ENCODE measurements at regions not wholly inside any gene's neighbourhood (a gene's known extent, or its start where the extent isn't known, plus 50 kb on each side); places are given as distances from the start of the nearest gene placed in this dataset.

DNA sequence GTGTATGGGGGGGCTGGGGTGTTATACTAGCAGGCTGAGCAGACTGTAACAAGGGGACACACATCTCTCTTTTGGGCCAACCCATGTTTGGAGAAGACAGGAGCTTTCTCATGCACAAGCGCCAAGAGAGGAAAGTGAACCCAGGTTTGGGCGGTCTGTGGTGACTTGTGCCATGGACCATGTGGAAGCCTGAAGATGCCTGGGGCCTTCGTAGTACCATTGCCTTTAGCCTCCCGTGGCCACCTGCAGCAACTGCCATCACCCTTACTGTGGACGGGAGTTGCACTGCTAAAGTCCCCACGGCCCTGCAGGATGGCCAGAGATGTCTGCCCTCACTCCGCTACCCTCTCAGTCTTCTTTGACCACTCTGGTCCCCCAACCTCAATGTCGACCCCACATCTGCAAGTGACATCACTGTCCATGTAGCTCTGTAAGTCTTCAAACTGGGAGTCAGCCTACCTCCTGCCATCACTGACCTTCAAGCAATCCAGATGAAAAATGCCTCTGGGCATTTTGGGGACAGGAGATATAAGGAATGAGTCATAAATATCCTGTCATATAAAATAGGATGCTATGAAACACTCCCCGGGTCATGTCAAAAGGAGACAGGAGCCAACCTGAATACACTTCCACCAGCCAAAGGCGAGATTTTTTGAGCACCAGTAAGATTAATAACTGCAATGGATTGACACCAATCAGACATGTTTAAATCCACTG, 74.7 kb upstream of the C15orf39 start:
- Histone ChIP-seq H3K9me2 (ENCODE audit: insufficient read depth) (no peaks in the 10 kb centered on the region), H3K27me3 (ENCODE audit: insufficient read depth) (no peaks in the 10 kb centered on the region), H3K4me3 (no peak overlapping the region), H4K20me1 (replicated peaks; ENCODE audit: insufficient read depth) (no peaks in the 10 kb centered on the region), H3K4me2 (no peak overlapping the region), H3K4me1 (ENCODE audit: insufficient read depth) (no peaks in the 10 kb centered on the region), H3K36me3 (ENCODE audit: insufficient read depth) (no peaks in the 10 kb centered on the region), H3F3A (replicated peaks; ENCODE audit: low read depth) (no peaks in the 10 kb centered on the region), H3K27ac (ENCODE audit: low read depth) (no peak overlapping the region), H2AFZ (no peak overlapping the region), H3K79me2 (replicated peaks; ENCODE audit: insufficient read depth) (no peaks in the 10 kb centered on the region)
- Mint-ChIP-seq H3K36me3 (ENCODE audit: low read depth) (no peaks in the 10 kb centered on the region; the same call in 2 of the 3 replicates), H3K9me3 (no peaks in the 10 kb centered on the region; the same call in 2 of the 3 replicates), H3K4me1 (peaks cover 19% of the 10 kb centered on the region), H3K27ac (no peak overlapping the region), H3K27me3 (ENCODE audit: insufficient read depth, low read depth, poor library complexity) (peaks cover 9% of the 10 kb centered on the region), H3K4me3 (no peak overlapping the region)
- no peak for ATAC-seq
- no peak for DNase-seq (ENCODE audit: low spot score)
- TF ChIP-seq, protein P1, sequence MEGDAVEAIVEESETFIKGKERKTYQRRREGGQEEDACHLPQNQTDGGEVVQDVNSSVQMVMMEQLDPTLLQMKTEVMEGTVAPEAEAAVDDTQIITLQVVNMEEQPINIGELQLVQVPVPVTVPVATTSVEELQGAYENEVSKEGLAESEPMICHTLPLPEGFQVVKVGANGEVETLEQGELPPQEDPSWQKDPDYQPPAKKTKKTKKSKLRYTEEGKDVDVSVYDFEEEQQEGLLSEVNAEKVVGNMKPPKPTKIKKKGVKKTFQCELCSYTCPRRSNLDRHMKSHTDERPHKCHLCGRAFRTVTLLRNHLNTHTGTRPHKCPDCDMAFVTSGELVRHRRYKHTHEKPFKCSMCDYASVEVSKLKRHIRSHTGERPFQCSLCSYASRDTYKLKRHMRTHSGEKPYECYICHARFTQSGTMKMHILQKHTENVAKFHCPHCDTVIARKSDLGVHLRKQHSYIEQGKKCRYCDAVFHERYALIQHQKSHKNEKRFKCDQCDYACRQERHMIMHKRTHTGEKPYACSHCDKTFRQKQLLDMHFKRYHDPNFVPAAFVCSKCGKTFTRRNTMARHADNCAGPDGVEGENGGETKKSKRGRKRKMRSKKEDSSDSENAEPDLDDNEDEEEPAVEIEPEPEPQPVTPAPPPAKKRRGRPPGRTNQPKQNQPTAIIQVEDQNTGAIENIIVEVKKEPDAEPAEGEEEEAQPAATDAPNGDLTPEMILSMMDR (conservative IDR thresholded peaks at IDR 0.05; ENCODE audit: low read depth in 2 of 2): no peak
- no peak for TF ChIP-seq EZH2phosphoT487 (IDR thresholded peaks at IDR 0.05; ENCODE audit: unreplicated experiment)
- TF ChIP-seq NANOG (IDR thresholded peaks at IDR 0.05; ENCODE audit: borderline replicate concordance): no peak
- TF ChIP-seq POLR2AphosphoS5 (IDR thresholded peaks at IDR 0.05; ENCODE audit: low read depth): no peak
- no peak for TF ChIP-seq ZNF114 (CRISPR knock-in tag; IDR thresholded peaks at IDR 0.05)
- no peak for TF ChIP-seq STAT1 (IDR thresholded peaks at IDR 0.05; ENCODE audit: unreplicated experiment)
- TF ChIP-seq, protein P2, sequence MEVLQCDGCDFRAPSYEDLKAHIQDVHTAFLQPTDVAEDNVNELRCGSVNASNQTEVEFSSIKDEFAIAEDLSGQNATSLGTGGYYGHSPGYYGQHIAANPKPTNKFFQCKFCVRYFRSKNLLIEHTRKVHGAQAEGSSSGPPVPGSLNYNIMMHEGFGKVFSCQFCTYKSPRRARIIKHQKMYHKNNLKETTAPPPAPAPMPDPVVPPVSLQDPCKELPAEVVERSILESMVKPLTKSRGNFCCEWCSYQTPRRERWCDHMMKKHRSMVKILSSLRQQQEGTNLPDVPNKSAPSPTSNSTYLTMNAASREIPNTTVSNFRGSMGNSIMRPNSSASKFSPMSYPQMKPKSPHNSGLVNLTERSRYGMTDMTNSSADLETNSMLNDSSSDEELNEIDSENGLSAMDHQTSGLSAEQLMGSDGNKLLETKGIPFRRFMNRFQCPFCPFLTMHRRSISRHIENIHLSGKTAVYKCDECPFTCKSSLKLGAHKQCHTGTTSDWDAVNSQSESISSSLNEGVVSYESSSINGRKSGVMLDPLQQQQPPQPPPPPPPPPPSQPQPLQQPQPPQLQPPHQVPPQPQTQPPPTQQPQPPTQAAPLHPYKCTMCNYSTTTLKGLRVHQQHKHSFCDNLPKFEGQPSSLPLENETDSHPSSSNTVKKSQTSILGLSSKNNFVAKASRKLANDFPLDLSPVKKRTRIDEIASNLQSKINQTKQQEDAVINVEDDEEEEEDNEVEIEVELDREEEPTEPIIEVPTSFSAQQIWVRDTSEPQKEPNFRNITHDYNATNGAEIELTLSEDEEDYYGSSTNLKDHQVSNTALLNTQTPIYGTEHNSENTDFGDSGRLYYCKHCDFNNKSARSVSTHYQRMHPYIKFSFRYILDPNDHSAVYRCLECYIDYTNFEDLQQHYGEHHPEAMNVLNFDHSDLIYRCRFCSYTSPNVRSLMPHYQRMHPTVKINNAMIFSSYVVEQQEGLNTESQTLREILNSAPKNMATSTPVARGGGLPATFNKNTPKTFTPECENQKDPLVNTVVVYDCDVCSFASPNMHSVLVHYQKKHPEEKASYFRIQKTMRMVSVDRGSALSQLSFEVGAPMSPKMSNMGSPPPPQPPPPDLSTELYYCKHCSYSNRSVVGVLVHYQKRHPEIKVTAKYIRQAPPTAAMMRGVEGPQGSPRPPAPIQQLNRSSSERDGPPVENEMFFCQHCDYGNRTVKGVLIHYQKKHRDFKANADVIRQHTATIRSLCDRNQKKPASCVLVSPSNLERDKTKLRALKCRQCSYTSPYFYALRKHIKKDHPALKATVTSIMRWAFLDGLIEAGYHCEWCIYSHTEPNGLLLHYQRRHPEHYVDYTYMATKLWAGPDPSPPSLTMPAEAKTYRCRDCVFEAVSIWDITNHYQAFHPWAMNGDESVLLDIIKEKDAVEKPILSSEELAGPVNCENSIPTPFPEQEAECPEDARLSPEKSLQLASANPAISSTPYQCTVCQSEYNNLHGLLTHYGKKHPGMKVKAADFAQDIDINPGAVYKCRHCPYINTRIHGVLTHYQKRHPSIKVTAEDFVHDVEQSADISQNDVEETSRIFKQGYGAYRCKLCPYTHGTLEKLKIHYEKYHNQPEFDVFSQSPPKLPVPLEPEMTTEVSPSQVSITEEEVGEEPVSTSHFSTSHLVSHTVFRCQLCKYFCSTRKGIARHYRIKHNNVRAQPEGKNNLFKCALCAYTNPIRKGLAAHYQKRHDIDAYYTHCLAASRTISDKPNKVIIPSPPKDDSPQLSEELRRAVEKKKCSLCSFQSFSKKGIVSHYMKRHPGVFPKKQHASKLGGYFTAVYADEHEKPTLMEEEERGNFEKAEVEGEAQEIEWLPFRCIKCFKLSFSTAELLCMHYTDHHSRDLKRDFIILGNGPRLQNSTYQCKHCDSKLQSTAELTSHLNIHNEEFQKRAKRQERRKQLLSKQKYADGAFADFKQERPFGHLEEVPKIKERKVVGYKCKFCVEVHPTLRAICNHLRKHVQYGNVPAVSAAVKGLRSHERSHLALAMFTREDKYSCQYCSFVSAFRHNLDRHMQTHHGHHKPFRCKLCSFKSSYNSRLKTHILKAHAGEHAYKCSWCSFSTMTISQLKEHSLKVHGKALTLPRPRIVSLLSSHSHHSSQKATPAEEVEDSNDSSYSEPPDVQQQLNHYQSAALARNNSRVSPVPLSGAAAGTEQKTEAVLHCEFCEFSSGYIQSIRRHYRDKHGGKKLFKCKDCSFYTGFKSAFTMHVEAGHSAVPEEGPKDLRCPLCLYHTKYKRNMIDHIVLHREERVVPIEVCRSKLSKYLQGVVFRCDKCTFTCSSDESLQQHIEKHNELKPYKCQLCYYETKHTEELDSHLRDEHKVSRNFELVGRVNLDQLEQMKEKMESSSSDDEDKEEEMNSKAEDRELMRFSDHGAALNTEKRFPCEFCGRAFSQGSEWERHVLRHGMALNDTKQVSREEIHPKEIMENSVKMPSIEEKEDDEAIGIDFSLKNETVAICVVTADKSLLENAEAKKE (CRISPR knock-in tag; IDR thresholded peaks at IDR 0.05): no peak
- no peak for TF ChIP-seq CREB1 (CRISPR knock-in tag; IDR thresholded peaks at IDR 0.05; ENCODE audit: low read depth)
- TF ChIP-seq, protein P3, sequence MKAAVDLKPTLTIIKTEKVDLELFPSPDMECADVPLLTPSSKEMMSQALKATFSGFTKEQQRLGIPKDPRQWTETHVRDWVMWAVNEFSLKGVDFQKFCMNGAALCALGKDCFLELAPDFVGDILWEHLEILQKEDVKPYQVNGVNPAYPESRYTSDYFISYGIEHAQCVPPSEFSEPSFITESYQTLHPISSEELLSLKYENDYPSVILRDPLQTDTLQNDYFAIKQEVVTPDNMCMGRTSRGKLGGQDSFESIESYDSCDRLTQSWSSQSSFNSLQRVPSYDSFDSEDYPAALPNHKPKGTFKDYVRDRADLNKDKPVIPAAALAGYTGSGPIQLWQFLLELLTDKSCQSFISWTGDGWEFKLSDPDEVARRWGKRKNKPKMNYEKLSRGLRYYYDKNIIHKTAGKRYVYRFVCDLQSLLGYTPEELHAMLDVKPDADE (IDR thresholded peaks at IDR 0.05): no peak
- no peak for TF ChIP-seq ZNF331 (CRISPR knock-in tag; IDR thresholded peaks at IDR 0.05; ENCODE audit: low read depth)
- no peak for TF ChIP-seq JUNB (IDR thresholded peaks at IDR 0.05; ENCODE audit: unreplicated experiment)
- no peak for TF ChIP-seq EZH2 (IDR thresholded peaks at IDR 0.05; ENCODE audit: low read depth, unreplicated experiment)
- TF ChIP-seq, protein P4, sequence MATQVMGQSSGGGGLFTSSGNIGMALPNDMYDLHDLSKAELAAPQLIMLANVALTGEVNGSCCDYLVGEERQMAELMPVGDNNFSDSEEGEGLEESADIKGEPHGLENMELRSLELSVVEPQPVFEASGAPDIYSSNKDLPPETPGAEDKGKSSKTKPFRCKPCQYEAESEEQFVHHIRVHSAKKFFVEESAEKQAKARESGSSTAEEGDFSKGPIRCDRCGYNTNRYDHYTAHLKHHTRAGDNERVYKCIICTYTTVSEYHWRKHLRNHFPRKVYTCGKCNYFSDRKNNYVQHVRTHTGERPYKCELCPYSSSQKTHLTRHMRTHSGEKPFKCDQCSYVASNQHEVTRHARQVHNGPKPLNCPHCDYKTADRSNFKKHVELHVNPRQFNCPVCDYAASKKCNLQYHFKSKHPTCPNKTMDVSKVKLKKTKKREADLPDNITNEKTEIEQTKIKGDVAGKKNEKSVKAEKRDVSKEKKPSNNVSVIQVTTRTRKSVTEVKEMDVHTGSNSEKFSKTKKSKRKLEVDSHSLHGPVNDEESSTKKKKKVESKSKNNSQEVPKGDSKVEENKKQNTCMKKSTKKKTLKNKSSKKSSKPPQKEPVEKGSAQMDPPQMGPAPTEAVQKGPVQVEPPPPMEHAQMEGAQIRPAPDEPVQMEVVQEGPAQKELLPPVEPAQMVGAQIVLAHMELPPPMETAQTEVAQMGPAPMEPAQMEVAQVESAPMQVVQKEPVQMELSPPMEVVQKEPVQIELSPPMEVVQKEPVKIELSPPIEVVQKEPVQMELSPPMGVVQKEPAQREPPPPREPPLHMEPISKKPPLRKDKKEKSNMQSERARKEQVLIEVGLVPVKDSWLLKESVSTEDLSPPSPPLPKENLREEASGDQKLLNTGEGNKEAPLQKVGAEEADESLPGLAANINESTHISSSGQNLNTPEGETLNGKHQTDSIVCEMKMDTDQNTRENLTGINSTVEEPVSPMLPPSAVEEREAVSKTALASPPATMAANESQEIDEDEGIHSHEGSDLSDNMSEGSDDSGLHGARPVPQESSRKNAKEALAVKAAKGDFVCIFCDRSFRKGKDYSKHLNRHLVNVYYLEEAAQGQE (IDR thresholded peaks at IDR 0.05; ENCODE audit: unreplicated experiment): no peak
